RWPE2 (cell line): ENCODE measurements at regions not wholly inside any gene's neighbourhood (a gene's known extent, or its start where the extent isn't known, plus 50 kb on each side); places are given as distances from the start of the nearest gene placed in this dataset.

ENCODE experiments used
- ATAC-seq: fragments of 200-7000 bp; cut with Tn5 transposase; 3 replicates; pipeline ENCODE4 v1.9.1; 2021; ENCODE audit warnings: low read depth
- DNase-seq: peaks from one replicate; pipeline ENCODE4 v3.0.0-alpha.2; 2020; ENCODE audit warnings: low spot score
- H3K27ac ChIP-seq: fragments of 450-650 bp; 2 replicates; pipeline ENCODE4 v1.5.1; 2017; ENCODE audit warnings: mild to moderate bottlenecking; ENCODE audit not compliant: poor library complexity, severe bottlenecking
- H3K27me3 ChIP-seq: fragments of 250-450 bp; sonication (Bioruptor Pico); 2 replicates; pipeline ENCODE4 v1.5.1; 2021; ENCODE audit warnings: mild to moderate bottlenecking, moderate library complexity; ENCODE audit not compliant: insufficient read depth, poor library complexity, severe bottlenecking
- H3K36me3 ChIP-seq: fragments of 250-450 bp; sonication (Bioruptor Pico); 2 replicates; pipeline ENCODE4 v1.5.1; 2020; ENCODE audit warnings: low read depth, mild to moderate bottlenecking, moderate library complexity
- H3K4me1 ChIP-seq: fragments of 250-450 bp; sonication (Bioruptor Pico); 2 replicates; pipeline ENCODE4 v1.5.1; 2021; ENCODE audit warnings: mild to moderate bottlenecking, moderate library complexity; ENCODE audit not compliant: insufficient read depth, poor library complexity, severe bottlenecking
- H3K4me3 ChIP-seq: fragments of 250-450 bp; sonication (Bioruptor Pico); 2 replicates; pipeline ENCODE4 v1.5.1; 2021; ENCODE audit warnings: mild to moderate bottlenecking, moderate library complexity; ENCODE audit not compliant: severe bottlenecking
- H3K9me3 ChIP-seq: fragments of 250-450 bp; sonication (Bioruptor Pico); 2 replicates; pipeline ENCODE4 v1.5.1; 2021; ENCODE audit warnings: mild to moderate bottlenecking, moderate library complexity; ENCODE audit not compliant: severe bottlenecking
- TF ChIP-seq, protein P1 (sequence below): fragments of 450-650 bp; IDR thresholded peaks from one replicate; pipeline ENCODE4 v1.5.1; 2017; ENCODE audit warnings: mild to moderate bottlenecking, moderate library complexity; ENCODE audit not compliant: poor library complexity, severe bottlenecking

- Histone ChIP-seq H3K4me1 (no peaks in the 10 kb centered on the region), H3K9me3 (no peaks in the 10 kb centered on the region), H3K27me3 (no peaks in the 10 kb centered on the region), H3K27ac (no peak overlapping the region), H3K36me3 (no peaks in the 10 kb centered on the region), H3K4me3 (no peak overlapping the region)
- no peak for ATAC-seq
- TF ChIP-seq, protein P1, sequence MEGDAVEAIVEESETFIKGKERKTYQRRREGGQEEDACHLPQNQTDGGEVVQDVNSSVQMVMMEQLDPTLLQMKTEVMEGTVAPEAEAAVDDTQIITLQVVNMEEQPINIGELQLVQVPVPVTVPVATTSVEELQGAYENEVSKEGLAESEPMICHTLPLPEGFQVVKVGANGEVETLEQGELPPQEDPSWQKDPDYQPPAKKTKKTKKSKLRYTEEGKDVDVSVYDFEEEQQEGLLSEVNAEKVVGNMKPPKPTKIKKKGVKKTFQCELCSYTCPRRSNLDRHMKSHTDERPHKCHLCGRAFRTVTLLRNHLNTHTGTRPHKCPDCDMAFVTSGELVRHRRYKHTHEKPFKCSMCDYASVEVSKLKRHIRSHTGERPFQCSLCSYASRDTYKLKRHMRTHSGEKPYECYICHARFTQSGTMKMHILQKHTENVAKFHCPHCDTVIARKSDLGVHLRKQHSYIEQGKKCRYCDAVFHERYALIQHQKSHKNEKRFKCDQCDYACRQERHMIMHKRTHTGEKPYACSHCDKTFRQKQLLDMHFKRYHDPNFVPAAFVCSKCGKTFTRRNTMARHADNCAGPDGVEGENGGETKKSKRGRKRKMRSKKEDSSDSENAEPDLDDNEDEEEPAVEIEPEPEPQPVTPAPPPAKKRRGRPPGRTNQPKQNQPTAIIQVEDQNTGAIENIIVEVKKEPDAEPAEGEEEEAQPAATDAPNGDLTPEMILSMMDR: no peak
- DNase-seq: no peak
These were observed 211.3 kb upstream of the SPAG17 start for GRCh38 chr1:118396279-118396678.

GRCh38 chr1:118395430-118395991 lies 210.5 kb upstream of the SPAG17 start:
- TF ChIP-seq, protein P1: no peak
- Histone ChIP-seq H3K9me3 (no peaks in the 10 kb centered on the region), H3K27me3 (no peaks in the 10 kb centered on the region), H3K27ac (no peak overlapping the region), H3K4me3 (no peak overlapping the region), H3K36me3 (no peaks in the 10 kb centered on the region), H3K4me1 (no peaks in the 10 kb centered on the region)
- ATAC-seq (no peak), DNase-seq (no peak)

DNA sequence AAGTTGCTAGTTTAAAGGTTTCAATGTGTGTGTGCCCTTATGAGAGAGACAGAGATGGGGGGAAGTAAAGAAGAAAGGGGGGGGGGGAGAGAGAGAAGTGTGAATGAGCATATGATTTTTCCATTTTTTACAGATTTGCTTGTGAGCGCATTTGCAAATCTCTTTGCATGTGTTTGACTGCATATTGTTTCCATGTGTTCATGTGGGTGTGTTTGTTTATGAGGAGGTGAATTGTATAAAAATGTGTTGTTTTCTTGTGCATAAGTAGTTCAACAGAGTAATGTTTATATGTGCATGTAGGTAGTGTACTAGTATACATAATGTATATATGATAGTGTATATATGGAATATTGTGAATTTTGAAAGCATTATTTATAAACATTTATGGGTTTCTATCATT lies 205.9 kb upstream of the SPAG17 start:
- H3K4me3 ChIP-seq: no peak overlapping the region
- H3K27ac ChIP-seq: no peak overlapping the region
- ATAC-seq (no peak), DNase-seq (no peak)
- TF ChIP-seq, protein P1: no peak
- no peaks in the 10 kb centered on the region for H3K9me3 ChIP-seq
- no peaks in the 10 kb centered on the region for H3K36me3 ChIP-seq
- no peaks in the 10 kb centered on the region for H3K4me1 ChIP-seq
- no peaks in the 10 kb centered on the region for H3K27me3 ChIP-seq

DNA sequence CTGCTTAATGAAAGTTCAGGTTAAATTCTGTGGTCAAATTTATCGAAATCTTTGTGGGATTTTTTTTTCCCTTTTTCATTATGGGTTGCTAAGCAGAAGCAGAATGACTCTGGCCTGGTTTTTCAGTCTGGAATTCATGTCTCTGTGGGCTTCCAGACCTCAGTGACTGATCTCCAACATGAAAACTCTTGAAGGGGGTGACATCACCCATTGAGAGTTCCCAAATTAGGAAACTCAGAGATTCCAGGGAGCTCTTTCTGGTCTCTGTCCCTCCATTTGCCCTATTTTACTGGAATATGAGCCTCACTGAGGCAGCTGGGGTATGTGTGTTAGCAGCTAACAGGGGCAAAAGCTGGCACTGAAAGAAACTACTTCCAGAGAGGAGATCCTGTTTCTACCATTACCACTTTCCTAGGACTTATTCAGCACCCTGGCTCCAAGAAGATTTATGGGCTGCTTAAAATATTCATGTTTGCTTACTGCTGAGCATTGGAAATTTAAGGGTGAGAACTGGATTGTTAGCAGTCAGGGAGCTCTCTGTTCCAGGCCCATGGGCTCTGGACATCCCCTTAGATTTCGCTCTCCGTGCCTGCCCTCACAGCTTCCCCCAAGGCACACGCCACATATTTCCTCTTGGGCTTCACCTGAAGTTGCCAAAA lies 203.4 kb upstream of the SPAG17 start:
- H3K4me3 ChIP-seq: no peak overlapping the region
- no peak for ATAC-seq
- peaks cover 2% of the 10 kb centered on the region for H3K27me3 ChIP-seq
- H3K4me1 ChIP-seq: no peaks in the 10 kb centered on the region
- no peak overlapping the region for H3K27ac ChIP-seq
- TF ChIP-seq, protein P1: no peak
- no peaks in the 10 kb centered on the region for H3K36me3 ChIP-seq
- no peak for DNase-seq
- H3K9me3 ChIP-seq: no peaks in the 10 kb centered on the region
